ENCODE measurements at regions not wholly inside any gene's neighbourhood (a gene's known extent, or its start where the extent isn't known, plus 50 kb on each side); places are given as distances from the start of the nearest gene placed in this dataset.

DNA sequence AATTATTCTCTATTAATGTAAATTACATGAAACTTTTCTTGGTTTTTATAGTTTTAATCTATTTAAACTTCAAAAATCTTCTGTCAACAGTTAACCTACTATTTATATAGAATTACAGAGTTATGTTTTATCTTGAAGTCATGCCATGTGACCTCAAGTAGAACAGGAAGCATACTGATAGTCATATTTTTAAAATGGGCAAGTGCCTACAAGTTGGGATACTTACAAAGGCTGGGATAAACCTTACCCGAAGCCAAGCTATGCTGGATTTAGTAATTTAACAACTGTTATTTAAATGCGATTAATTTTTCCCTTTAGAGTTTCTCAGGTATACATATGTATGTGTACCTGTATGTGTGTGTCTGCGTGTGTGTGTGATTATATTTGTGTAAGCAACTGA lies 266.9 kb downstream of the RASSF9 start:
- H3K4me3 ChIP-seq = no peak overlapping the region
- TF ChIP-seq POLR2A (IDR thresholded peaks at IDR 0.05) (no peak), EP300 (IDR thresholded peaks at IDR 0.05) (no peak), POLR2AphosphoS5 (IDR thresholded peaks at IDR 0.05) (no peak)
- TF ChIP-seq, protein P1, sequence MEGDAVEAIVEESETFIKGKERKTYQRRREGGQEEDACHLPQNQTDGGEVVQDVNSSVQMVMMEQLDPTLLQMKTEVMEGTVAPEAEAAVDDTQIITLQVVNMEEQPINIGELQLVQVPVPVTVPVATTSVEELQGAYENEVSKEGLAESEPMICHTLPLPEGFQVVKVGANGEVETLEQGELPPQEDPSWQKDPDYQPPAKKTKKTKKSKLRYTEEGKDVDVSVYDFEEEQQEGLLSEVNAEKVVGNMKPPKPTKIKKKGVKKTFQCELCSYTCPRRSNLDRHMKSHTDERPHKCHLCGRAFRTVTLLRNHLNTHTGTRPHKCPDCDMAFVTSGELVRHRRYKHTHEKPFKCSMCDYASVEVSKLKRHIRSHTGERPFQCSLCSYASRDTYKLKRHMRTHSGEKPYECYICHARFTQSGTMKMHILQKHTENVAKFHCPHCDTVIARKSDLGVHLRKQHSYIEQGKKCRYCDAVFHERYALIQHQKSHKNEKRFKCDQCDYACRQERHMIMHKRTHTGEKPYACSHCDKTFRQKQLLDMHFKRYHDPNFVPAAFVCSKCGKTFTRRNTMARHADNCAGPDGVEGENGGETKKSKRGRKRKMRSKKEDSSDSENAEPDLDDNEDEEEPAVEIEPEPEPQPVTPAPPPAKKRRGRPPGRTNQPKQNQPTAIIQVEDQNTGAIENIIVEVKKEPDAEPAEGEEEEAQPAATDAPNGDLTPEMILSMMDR (IDR thresholded peaks at IDR 0.05) = no peak
- no peak overlapping the region for H3K27ac ChIP-seq
- WGBS = 58% methylated on average over 3 of the region's 3 CpGs
- no peak for DNase-seq (ENCODE audit: low spot score in 2 of 2)
- no peaks in the 10 kb centered on the region for H3K9me3 ChIP-seq
- H3K36me3 ChIP-seq = no peaks in the 10 kb centered on the region
- H3K4me1 ChIP-seq = peaks cover 10% of the 10 kb centered on the region
- no peaks in the 10 kb centered on the region for H3K27me3 ChIP-seq

DNA sequence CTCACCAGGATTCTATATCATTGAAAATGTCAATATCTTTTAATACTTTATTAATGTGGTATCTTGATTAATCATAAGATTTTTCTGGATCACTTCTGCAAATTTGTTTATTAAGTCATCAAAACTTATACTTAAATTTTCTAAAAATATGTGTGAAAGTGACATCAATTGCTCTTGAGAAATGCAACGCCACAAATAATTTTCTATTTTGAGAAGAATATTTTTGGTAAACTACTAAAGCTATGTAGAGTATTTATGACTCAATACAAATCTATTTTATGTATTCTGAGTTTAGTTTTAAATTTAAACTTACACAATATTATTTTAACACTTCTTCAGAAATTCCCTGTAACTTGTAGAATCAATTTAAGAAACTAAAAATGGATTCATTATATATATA lies 263.3 kb downstream of the RASSF9 start:
- Histone ChIP-seq H3K27me3 (no peaks in the 10 kb centered on the region), H3K36me3 (no peaks in the 10 kb centered on the region), H3K27ac (no peak overlapping the region), H3K4me1 (peaks cover 10% of the 10 kb centered on the region), H3K4me3 (no peak overlapping the region), H3K9me3 (no peaks in the 10 kb centered on the region)
- 86% methylated on average over 1 of the region's 1 CpG for WGBS
- TF ChIP-seq EP300 (IDR thresholded peaks at IDR 0.05) (no peak), POLR2A (IDR thresholded peaks at IDR 0.05) (no peak), POLR2AphosphoS5 (IDR thresholded peaks at IDR 0.05) (no peak)
- TF ChIP-seq, protein P1 (IDR thresholded peaks at IDR 0.05) = no peak
- DNase-seq (ENCODE audit: low spot score in 2 of 2) = no peak

DNA sequence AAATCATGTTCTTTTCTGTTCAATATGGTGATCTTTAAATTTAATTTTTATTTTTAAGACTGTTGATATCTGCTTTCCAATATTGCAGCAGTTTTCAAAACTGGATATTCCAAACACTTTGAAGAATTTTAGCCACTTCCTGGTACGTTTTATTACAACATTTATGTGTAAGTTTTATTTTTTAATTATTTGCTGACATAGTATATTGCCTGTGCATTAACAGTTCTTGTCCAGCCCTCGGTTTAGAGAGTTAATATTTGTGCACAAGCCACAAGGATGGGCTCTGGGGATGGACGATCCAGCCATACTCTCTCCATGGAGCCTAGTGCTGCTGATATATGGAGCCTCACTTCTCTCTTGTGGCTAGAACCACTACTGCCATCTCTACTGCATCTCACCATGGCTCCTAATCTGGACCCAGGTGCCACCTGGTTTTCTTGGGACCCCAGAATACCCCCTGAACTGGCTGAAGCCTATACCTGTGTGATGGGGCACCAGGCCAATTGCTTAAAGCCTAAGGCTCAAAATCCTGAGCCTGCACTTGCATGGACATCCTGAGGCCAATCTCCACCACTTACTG lies 262.5 kb downstream of the RASSF9 start:
- TF ChIP-seq, protein P1 (IDR thresholded peaks at IDR 0.05) = no peak
- H3K4me3 ChIP-seq = no peak overlapping the region
- 73% methylated on average over 3 of the region's 3 CpGs for WGBS
- no peak overlapping the region for H3K27ac ChIP-seq
- H3K9me3 ChIP-seq = no peaks in the 10 kb centered on the region
- DNase-seq (ENCODE audit: low spot score in 2 of 2) = no peak
- no peaks in the 10 kb centered on the region for H3K27me3 ChIP-seq
- H3K4me1 ChIP-seq = peaks cover 9% of the 10 kb centered on the region
- no peaks in the 10 kb centered on the region for H3K36me3 ChIP-seq

DNA sequence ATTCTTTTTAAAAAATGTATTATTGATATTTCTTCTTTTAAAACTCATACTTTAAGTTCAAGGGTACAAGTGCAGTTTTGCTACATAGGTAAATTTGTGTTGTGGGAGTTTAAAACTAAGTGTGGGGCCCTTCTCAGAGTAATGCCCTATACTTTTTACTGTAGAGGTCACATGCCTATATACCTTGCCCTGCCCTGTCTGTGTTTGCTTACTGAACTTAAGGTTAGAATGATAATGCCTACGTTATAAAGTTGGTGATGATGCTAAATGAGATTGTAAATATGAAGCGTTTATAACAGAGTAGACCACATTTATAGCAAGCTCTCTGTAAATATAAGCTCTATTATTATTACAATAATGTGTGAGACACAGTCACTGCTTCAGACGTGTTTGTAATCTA lies 261.9 kb downstream of the RASSF9 start:
- Histone ChIP-seq H3K36me3 (no peaks in the 10 kb centered on the region), H3K27ac (no peak overlapping the region), H3K4me1 (peaks cover 5% of the 10 kb centered on the region), H3K4me3 (no peak overlapping the region), H3K9me3 (no peaks in the 10 kb centered on the region), H3K27me3 (no peaks in the 10 kb centered on the region)
- no peak for TF ChIP-seq POLR2AphosphoS5 (IDR thresholded peaks at IDR 0.05)
- TF ChIP-seq, protein P1 (IDR thresholded peaks at IDR 0.05) = no peak
- DNase-seq (ENCODE audit: low spot score in 2 of 2) = no peak
- WGBS = 87% methylated on average over 3 of the region's 3 CpGs

DNA sequence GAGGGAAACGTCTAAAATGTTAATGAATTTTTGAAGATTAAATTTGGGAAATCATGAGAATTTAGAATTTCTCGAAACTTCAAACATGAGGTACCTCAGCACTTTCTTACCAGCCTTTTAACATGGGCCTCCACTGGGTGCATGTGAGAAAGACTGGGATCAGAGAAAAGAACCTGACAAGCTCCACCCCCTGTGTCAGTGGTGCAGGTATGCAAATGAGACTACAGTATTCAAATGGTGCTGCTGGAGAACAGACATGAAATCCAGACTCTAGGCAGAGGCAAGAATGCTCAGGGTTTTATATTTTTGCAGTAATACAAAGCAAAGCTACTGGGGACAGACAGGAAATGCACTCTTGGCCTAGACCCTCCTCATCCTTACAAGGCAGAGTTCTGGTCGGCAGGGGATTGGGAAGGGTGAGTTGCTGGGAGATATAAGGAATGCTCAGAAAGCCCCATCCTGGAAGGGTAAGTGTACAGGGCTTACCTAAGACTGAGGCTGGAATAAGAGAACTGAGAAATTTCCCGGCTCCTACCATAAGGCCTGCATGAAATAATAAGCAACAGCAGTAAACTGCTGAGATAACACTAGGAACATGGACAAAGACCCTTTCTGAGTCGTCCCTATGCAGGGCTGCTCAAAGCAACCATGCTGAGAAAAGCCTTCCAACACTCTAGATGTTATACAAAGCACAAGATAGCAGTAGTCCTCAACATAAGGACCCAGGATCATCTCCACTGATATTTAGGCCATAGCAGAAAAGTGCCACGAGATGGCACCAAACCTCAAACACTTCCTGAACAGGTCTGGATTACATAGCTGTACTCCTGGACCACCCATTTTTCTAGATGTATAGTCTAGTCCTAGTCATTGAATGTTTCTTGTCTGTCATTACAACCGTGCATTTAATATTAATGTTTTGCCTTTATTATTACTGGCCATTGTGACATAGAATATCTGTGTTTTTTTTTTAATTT lies 260.8 kb downstream of the RASSF9 start:
- TF ChIP-seq, protein P1 (IDR thresholded peaks at IDR 0.05) = peak; percentile 41 to 58
- TF ChIP-seq EP300 (IDR thresholded peaks at IDR 0.05) = no peak
- no peak overlapping the region for H3K4me3 ChIP-seq
- H3K27ac ChIP-seq = no peak overlapping the region
- DNase-seq (ENCODE audit: low spot score in 2 of 2) = no peak
- H3K27me3 ChIP-seq = no peaks in the 10 kb centered on the region
- no peaks in the 10 kb centered on the region for H3K36me3 ChIP-seq
- no peaks in the 10 kb centered on the region for H3K4me1 ChIP-seq
- 58% methylated on average over 7 of the region's 7 CpGs for WGBS
- H3K9me3 ChIP-seq = no peaks in the 10 kb centered on the region

Data from suprapubic skin (tissue), 4 donors.